GM12892 (cell line): ENCODE measurements at regions not wholly inside any gene's neighbourhood (a gene's known extent, or its start where the extent isn't known, plus 50 kb on each side); places are given as distances from the start of the nearest gene placed in this dataset.

Source experiments
- DNase-seq: peaks from one replicate; pipeline ENCODE4 v3.0.0; 2011; ENCODE audit not compliant: insufficient read length
- FAIRE-seq: peaks from 2 replicates; lab custom pipeline; 2011; peaks lifted over from hg19 to GRCh38; lab: Jason Lieb, UNC
- POLR2A ChIP-seq: IDR thresholded peaks from 2 replicates; pipeline ENCODE4 v1.6.1; 2011; ENCODE audit warnings: low read depth, low read length, control low read depth
- POLR2AphosphoS5 ChIP-seq: IDR thresholded peaks from 2 replicates; pipeline ENCODE4 v1.6.1; 2011; ENCODE audit warnings: low read depth, low read length, control low read depth
- TAF1 ChIP-seq: IDR thresholded peaks from 2 replicates; pipeline ENCODE4 v1.6.1; 2011; ENCODE audit warnings: low read depth, mild to moderate bottlenecking, control low read depth, low read length, borderline replicate concordance

- no peak for TF ChIP-seq TAF1
- no peak for TF ChIP-seq POLR2A
- no peak for TF ChIP-seq POLR2AphosphoS5
- no peak for DNase-seq
- FAIRE-seq = no peak
Measured at GRCh38 chr5:116389601-116390000, 185.0 kb downstream of the SEMA6A start.

- TF ChIP-seq TAF1 (no peak), POLR2AphosphoS5 (no peak), POLR2A (no peak)
- DNase-seq (no peak), FAIRE-seq (no peak)
Measured at GRCh38 chr5:116388564-116389258, 185.9 kb downstream of the SEMA6A start.

- FAIRE-seq (no peak), DNase-seq (no peak)
- TF ChIP-seq POLR2A = no peak
- no peak for TF ChIP-seq POLR2AphosphoS5
- TF ChIP-seq TAF1 = no peak
Measured at GRCh38 chr5:116387738-116388137, 186.9 kb downstream of the SEMA6A start.

- FAIRE-seq (no peak), DNase-seq (no peak)
- TF ChIP-seq POLR2A = no peak
- TF ChIP-seq TAF1 = no peak
Measured at GRCh38 chr5:116386633-116387032, 188.0 kb downstream of the SEMA6A start.

- DNase-seq (no peak), FAIRE-seq (no peak)
- no peak for TF ChIP-seq POLR2A
- TF ChIP-seq POLR2AphosphoS5 = no peak
- TF ChIP-seq TAF1 = no peak
Measured at GRCh38 chr5:116382874-116383266, 191.8 kb downstream of the SEMA6A start.

- DNase-seq (no peak), FAIRE-seq (no peak)
- TF ChIP-seq POLR2AphosphoS5 = no peak
- no peak for TF ChIP-seq TAF1
- no peak for TF ChIP-seq POLR2A
Measured at GRCh38 chr5:116382032-116382873, 192.4 kb downstream of the SEMA6A start.

GRCh38 chr5:116381201-116381600, 193.4 kb downstream of the SEMA6A start:
- TF ChIP-seq POLR2AphosphoS5 (no peak), POLR2A (no peak), TAF1 (no peak)
- FAIRE-seq = peak; percentile 21
- DNase-seq = no peak

- no peak for DNase-seq
Measured at GRCh38 chr5:116380621-116381020, 194.0 kb downstream of the SEMA6A start.

GRCh38 chr5:116379306-116379705, 195.3 kb downstream of the SEMA6A start:
- FAIRE-seq (no peak), DNase-seq (no peak)
- no peak for TF ChIP-seq POLR2A
- no peak for TF ChIP-seq TAF1
- no peak for TF ChIP-seq POLR2AphosphoS5

More at GRCh38 chr5:116380621-116381020, 194.0 kb downstream of the SEMA6A start:
- no peak for FAIRE-seq
- no peak for TF ChIP-seq POLR2AphosphoS5
- no peak for TF ChIP-seq TAF1
- TF ChIP-seq POLR2A = no peak

- no peak for TF ChIP-seq TAF1
- TF ChIP-seq POLR2AphosphoS5 = no peak
- no peak for TF ChIP-seq POLR2A
- FAIRE-seq (no peak), DNase-seq (no peak)
Measured at GRCh38 chr5:116378777-116379121, 195.9 kb downstream of the SEMA6A start.

- FAIRE-seq (no peak), DNase-seq (no peak)
- TF ChIP-seq POLR2A = no peak
- no peak for TF ChIP-seq POLR2AphosphoS5
- TF ChIP-seq TAF1 = no peak
Measured at GRCh38 chr5:116378007-116378776, 196.4 kb downstream of the SEMA6A start.

- no peak for FAIRE-seq
Measured at GRCh38 chr5:116377276-116378006, 197.2 kb downstream of the SEMA6A start.

More at GRCh38 chr5:116377276-116378006, 197.2 kb downstream of the SEMA6A start:
- TF ChIP-seq POLR2A = no peak
- TF ChIP-seq TAF1 = no peak
- TF ChIP-seq POLR2AphosphoS5 = no peak
- no peak for DNase-seq
